Mesothelial cell of epicardium (in vitro differentiated cells): ENCODE measurements at regions not wholly inside any gene's neighbourhood (a gene's known extent, or its start where the extent isn't known, plus 50 kb on each side); places are given as distances from the start of the nearest gene placed in this dataset.
A peak's percentile ranks its signal among the peaks of the same experiment; 100 is the strongest.

Source experiments
- DNase-seq, 2 experiments: peaks; one replicate each; pipeline ENCODE4 v3.0.0; 2021; ENCODE audit warnings: low spot score in 2 of 2; ENCODE audit not compliant: unreplicated experiment in 2 of 2
- H3K27ac Mint-ChIP-seq: 2 replicates; pipeline ENCODE4 v1.8.0; 2021; ENCODE audit warnings: mixed read lengths
- H3K27me3 Mint-ChIP-seq: 2 replicates; pipeline ENCODE4 v1.8.0; 2021; ENCODE audit warnings: low read depth, mixed read lengths
- H3K36me3 Mint-ChIP-seq: 2 replicates; pipeline ENCODE4 v1.8.0; 2021; ENCODE audit warnings: mixed read lengths
- H3K4me1 Mint-ChIP-seq: 2 replicates; pipeline ENCODE4 v1.8.0; 2021; ENCODE audit warnings: mixed read lengths
- H3K4me3 Mint-ChIP-seq: 2 replicates; pipeline ENCODE4 v1.8.0; 2021; ENCODE audit warnings: mild to moderate bottlenecking, moderate library complexity, mixed read lengths
- H3K9me3 Mint-ChIP-seq: 2 replicates; pipeline ENCODE4 v1.8.0; 2021; ENCODE audit warnings: mixed read lengths
- TF ChIP-seq, protein P1 (sequence below): fragments of 200-600 bp; sonication (generic); IDR thresholded peaks from one replicate; pipeline ENCODE4 v1.5.0; 2021; ENCODE audit warnings: antibody characterized with exemption; ENCODE audit not compliant: unreplicated experiment

DNA sequence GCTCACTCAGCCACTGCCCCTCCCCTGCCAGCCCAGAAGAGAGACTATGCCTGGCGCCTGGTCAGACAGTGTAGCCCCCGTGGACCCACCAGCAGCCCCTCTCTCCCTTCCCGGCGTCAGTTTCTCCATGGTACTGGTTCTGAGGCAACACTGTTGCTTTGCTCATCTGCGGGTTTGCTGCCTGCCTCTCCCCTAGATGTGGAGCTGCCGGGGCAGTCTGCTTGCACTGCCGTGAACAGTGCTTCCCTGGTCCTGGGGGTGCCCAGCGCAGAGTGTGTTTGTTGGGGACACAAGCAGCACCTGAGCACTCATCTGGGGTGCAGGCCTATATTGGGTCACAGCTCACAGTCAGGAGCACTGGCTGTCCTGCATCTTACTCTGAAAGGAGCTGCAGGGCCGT, 309.9 kb downstream of the NDUFA10 start:
- H3K4me1 Mint-ChIP-seq = peaks cover 11% of the 10 kb centered on the region
- peaks cover 3% of the 10 kb centered on the region for H3K27me3 Mint-ChIP-seq
- H3K27ac Mint-ChIP-seq = no peak overlapping the region
- DNase-seq = no peak
- no peaks in the 10 kb centered on the region for H3K36me3 Mint-ChIP-seq
- no peak overlapping the region for H3K4me3 Mint-ChIP-seq
- H3K9me3 Mint-ChIP-seq = peaks cover 22% of the 10 kb centered on the region
- TF ChIP-seq, protein P1, sequence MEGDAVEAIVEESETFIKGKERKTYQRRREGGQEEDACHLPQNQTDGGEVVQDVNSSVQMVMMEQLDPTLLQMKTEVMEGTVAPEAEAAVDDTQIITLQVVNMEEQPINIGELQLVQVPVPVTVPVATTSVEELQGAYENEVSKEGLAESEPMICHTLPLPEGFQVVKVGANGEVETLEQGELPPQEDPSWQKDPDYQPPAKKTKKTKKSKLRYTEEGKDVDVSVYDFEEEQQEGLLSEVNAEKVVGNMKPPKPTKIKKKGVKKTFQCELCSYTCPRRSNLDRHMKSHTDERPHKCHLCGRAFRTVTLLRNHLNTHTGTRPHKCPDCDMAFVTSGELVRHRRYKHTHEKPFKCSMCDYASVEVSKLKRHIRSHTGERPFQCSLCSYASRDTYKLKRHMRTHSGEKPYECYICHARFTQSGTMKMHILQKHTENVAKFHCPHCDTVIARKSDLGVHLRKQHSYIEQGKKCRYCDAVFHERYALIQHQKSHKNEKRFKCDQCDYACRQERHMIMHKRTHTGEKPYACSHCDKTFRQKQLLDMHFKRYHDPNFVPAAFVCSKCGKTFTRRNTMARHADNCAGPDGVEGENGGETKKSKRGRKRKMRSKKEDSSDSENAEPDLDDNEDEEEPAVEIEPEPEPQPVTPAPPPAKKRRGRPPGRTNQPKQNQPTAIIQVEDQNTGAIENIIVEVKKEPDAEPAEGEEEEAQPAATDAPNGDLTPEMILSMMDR = no peak

DNA sequence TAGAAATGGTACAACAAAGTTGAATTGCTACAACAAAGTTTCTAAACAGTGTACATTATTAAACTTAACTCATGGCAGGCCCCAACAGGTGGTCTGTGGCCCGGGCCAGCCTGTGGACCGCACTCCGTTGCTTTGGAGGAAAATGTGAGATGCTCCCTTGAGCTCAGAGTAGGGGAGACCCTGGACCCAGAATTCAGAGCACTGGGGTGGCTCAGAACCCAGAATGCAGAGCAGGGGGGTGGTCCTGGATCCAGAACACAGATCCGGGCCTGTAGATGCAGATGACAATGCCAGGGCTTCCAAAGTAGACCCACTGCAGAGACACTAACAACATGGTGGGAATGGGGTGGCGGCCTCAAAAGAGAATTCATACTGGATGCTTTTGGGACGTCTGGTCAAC, 311.0 kb downstream of the NDUFA10 start:
- no peak overlapping the region for H3K27ac Mint-ChIP-seq
- DNase-seq = peak in 1 of 2 experiments; percentile 31
- peaks cover 11% of the 10 kb centered on the region for H3K4me1 Mint-ChIP-seq
- H3K36me3 Mint-ChIP-seq = no peaks in the 10 kb centered on the region
- peaks cover 3% of the 10 kb centered on the region for H3K27me3 Mint-ChIP-seq
- H3K4me3 Mint-ChIP-seq = no peak overlapping the region
- TF ChIP-seq, protein P1 = no peak
- peaks cover 22% of the 10 kb centered on the region for H3K9me3 Mint-ChIP-seq

- peaks cover 22% of the 10 kb centered on the region for H3K9me3 Mint-ChIP-seq
- peak in 1 of 2 experiments; percentile 5 for DNase-seq
- TF ChIP-seq, protein P1 = no peak
- no peak overlapping the region for H3K4me3 Mint-ChIP-seq
- no peaks in the 10 kb centered on the region for H3K36me3 Mint-ChIP-seq
- no peak overlapping the region for H3K27ac Mint-ChIP-seq
- H3K27me3 Mint-ChIP-seq = peaks cover 3% of the 10 kb centered on the region
- peaks cover 6% of the 10 kb centered on the region for H3K4me1 Mint-ChIP-seq
These were observed 311.9 kb upstream of the HDAC4 start for GRCh38 chr2:239712755-239713154.

- no peak for DNase-seq
- no peaks in the 10 kb centered on the region for H3K36me3 Mint-ChIP-seq
These were observed 311.2 kb upstream of the HDAC4 start for GRCh38 chr2:239711911-239712570.

DNA sequence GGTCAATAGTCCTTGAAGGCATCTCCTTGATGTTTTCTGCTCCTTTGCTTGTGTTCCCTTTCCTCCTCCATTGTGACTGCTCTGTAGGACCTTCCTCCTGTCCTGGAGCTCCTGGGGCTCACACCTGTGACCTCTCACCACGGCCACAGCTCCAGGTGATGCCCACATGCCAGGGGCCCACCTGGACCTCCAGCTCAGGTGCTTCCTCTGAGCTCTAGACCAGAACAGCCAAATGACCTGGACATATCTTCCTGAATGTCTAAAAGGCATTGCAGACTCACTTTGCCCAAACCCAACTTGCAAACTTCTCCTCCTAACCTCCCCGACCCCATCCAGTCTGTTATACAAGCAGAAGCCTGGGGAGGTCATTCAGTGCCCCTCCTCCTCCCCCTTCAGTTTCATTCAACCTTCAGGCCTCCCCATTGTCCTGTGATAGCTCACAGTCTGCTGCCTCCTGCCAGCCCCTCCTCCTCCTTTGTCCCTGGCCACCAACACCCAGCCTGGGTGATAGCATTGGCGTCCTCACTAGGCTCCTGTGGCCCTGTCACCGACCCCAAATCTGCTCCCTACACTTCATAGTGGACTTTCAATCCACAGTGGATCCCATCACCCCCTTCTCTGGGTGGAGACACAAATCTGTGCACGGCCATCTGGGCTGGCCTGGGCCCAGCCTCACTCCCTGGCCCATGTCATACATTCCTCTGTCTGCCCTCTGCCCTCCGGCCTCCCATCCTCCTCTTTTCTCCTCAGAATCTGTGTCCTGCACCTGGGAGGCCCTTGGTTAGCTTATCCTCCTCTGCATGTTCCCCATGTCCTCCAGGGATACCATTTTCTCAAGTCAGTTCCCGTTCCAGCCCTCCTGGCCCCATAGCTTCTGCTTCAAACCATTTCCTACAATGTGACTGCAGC, 310.4 kb upstream of the HDAC4 start:
- TF ChIP-seq, protein P1 = no peak
- H3K27me3 Mint-ChIP-seq = peaks cover 7% of the 10 kb centered on the region
- no peaks in the 10 kb centered on the region for H3K36me3 Mint-ChIP-seq
- H3K9me3 Mint-ChIP-seq = peaks cover 22% of the 10 kb centered on the region
- no peak overlapping the region for H3K4me3 Mint-ChIP-seq
- H3K27ac Mint-ChIP-seq = no peak overlapping the region
- peak in 1 of 2 experiments; percentile 27 for DNase-seq
- H3K4me1 Mint-ChIP-seq = no peaks in the 10 kb centered on the region

More at GRCh38 chr2:239711911-239712570, 311.2 kb upstream of the HDAC4 start:
- no peak overlapping the region for H3K27ac Mint-ChIP-seq
- H3K9me3 Mint-ChIP-seq = peaks cover 22% of the 10 kb centered on the region
- H3K27me3 Mint-ChIP-seq = peaks cover 5% of the 10 kb centered on the region
- TF ChIP-seq, protein P1 = no peak
- H3K4me1 Mint-ChIP-seq = peaks cover 6% of the 10 kb centered on the region
- H3K4me3 Mint-ChIP-seq = no peak overlapping the region
